Common myeloid progenitor, CD34-positive (primary cell): ENCODE measurements at regions not wholly inside any gene's neighbourhood (a gene's known extent, or its start where the extent isn't known, plus 50 kb on each side); places are given as distances from the start of the nearest gene placed in this dataset.

Source experiments
- CTCF ChIA-PET: fragments of 350-600 bp; sonication (Branson Sonifier 250); formaldehyde crosslinking; loops from one replicate; lab custom pipeline; 2021; ENCODE audit warnings: antibody characterized with exemption; lab: Charles Lee
- POLR2A ChIA-PET: fragments of 350-600 bp; sonication (Branson Sonifier 250); formaldehyde crosslinking; loops from one replicate; lab custom pipeline; 2021; ENCODE audit warnings: antibody characterized with exemption; lab: Charles Lee
- DNase-seq, 3 donors: peaks; one replicate each; pipeline versions ENCODE4 v3.0.0 to v3.0.0-alpha.2; 2013
- H3K27ac ChIP-seq, 2 experiments: 1 replicate in 1 of 2; 2 replicates in 1 of 2; pipeline ENCODE4 v1.7.0; 2013; ENCODE audit warnings: inconsistent platforms in 2 of 2, low read length in 2 of 2, mild to moderate bottlenecking in 2 of 2, low read depth in 1 of 2, moderate library complexity in 1 of 2; ENCODE audit not compliant: severe bottlenecking in 2 of 2, insufficient read depth in 1 of 2, poor library complexity in 1 of 2
- H3K27me3 ChIP-seq, 5 experiments: replicated peaks in 2 of 5; 1 replicate in 3 of 5; 2 replicates in 2 of 5; pipeline versions ENCODE4 v1.6.1 to v1.7.0; 2013; ENCODE audit warnings: low read length in 4 of 5, mild to moderate bottlenecking in 2 of 5, moderate library complexity in 2 of 5, inconsistent platforms in 1 of 5; ENCODE audit not compliant: insufficient read depth in 5 of 5, control insufficient read depth in 4 of 5
- H3K36me3 ChIP-seq, 4 experiments: 1 replicate in 2 of 4; 2 replicates in 2 of 4; pipeline versions ENCODE4 v1.6.1 to v1.7.0; 2013; ENCODE audit warnings: low read length in 3 of 4, control low read depth in 1 of 4, mild to moderate bottlenecking in 1 of 4; ENCODE audit not compliant: control insufficient read depth in 4 of 4, insufficient read depth in 4 of 4
- H3K4me1 ChIP-seq, 4 experiments: 1 replicate in 3 of 4; 2 replicates in 1 of 4; pipeline versions ENCODE4 v1.6.1 to v1.7.1; 2013; ENCODE audit warnings: low read length in 3 of 4, mild to moderate bottlenecking in 3 of 4, control low read depth in 1 of 4, inconsistent platforms in 1 of 4, moderate library complexity in 1 of 4; ENCODE audit not compliant: control insufficient read depth in 4 of 4, insufficient read depth in 4 of 4; ENCODE audit errors: control extremely low read depth in 1 of 4
- H3K4me3 ChIP-seq, 7 experiments: 1 replicate in 4 of 7; 2 replicates in 3 of 7; pipeline versions ENCODE4 v1.5.1 to v1.7.0; 2013; ENCODE audit warnings: mild to moderate bottlenecking in 7 of 7, low read length in 6 of 7, moderate library complexity in 6 of 7, inconsistent platforms in 2 of 7, low read depth in 2 of 7, control low read depth in 1 of 7; ENCODE audit not compliant: insufficient read depth in 4 of 7, control insufficient read depth in 1 of 7; ENCODE audit errors: extremely low read depth in 1 of 7
- H3K9me3 ChIP-seq, 5 experiments: 1 replicate in 4 of 5; 2 replicates in 1 of 5; pipeline versions ENCODE4 v1.6.1 to v1.7.1; 2013; ENCODE audit warnings: low read length in 4 of 5, mild to moderate bottlenecking in 2 of 5, inconsistent platforms in 1 of 5, low read depth in 1 of 5, moderate library complexity in 1 of 5; ENCODE audit not compliant: control insufficient read depth in 4 of 5, insufficient read depth in 2 of 5; ENCODE audit errors: control extremely low read depth in 1 of 5
- WGBS: methylation state at CpG from one replicate; pipeline ENCODE4 v1.1.5; 2013; ENCODE audit not compliant: insufficient coverage; 5-methylcytosine and 5-hydroxymethylcytosine counted together

- H3K4me3 ChIP-seq, result no peak overlapping the region
- no peak for DNase-seq
- WGBS, result 100% methylated on average over 1 of the region's 3 CpGs
- peaks cover 0 to 4% (median 0%) of the 10 kb centered on the region in 4 experiments for H3K4me1 ChIP-seq
- POLR2A ChIA-PET, result no interaction called here
- H3K36me3 ChIP-seq, result no peaks in the 10 kb centered on the region
- no peak overlapping the region for H3K27ac ChIP-seq
- peaks cover 0 to 4% (median 0%) of the 10 kb centered on the region in 5 experiments for H3K9me3 ChIP-seq
- CTCF ChIA-PET, result no interaction called here
- no peaks in the 10 kb centered on the region for H3K27me3 ChIP-seq
These were observed 448.1 kb upstream of the DCN start for GRCh38 chr12:91630596-91631293.

DNA sequence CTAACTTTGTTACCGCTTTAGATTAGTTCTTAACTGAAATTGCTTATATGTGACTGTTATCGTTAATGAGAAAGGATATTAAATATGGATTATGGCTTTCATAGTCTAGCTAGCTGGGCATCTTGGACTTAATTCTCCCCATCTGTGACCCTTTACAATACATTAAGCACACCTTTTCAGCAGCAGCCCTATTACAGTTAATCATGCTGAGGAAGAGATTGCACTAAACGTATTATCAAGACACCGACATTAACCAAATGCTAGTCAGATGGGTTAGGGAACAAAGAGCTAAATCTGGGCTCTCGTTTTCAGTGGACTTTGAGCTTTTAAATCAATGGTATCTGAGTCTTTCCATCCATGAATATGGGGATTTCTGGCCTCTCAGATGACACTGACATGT, 447.5 kb upstream of the DCN start:
- 100% methylated on average over 4 of the region's 5 CpGs for WGBS
- no peak for DNase-seq
- Histone ChIP-seq H3K9me3 (peaks cover 0 to 8% (median 0%) of the 10 kb centered on the region in 5 experiments), H3K27me3 (no peaks in the 10 kb centered on the region), H3K27ac (no peak overlapping the region), H3K4me3 (no peak overlapping the region), H3K4me1 (peaks cover 0 to 4% (median 0%) of the 10 kb centered on the region in 4 experiments), H3K36me3 (no peaks in the 10 kb centered on the region)
- POLR2A ChIA-PET, result no interaction called here
- CTCF ChIA-PET, result no interaction called here

GRCh38 chr12:91629440-91629839, 446.8 kb upstream of the DCN start:
- no CpG with 5 or more reads among the region's 2 CpGs for WGBS
- ChIA-PET CTCF (no interaction called here), POLR2A (no interaction called here)
- Histone ChIP-seq H3K27me3 (no peaks in the 10 kb centered on the region), H3K27ac (no peak overlapping the region), H3K9me3 (peaks cover 0 to 8% (median 0%) of the 10 kb centered on the region in 5 experiments), H3K36me3 (no peaks in the 10 kb centered on the region), H3K4me1 (peaks cover 0 to 4% (median 0%) of the 10 kb centered on the region in 4 experiments), H3K4me3 (no peak overlapping the region)
- no peak for DNase-seq

DNA sequence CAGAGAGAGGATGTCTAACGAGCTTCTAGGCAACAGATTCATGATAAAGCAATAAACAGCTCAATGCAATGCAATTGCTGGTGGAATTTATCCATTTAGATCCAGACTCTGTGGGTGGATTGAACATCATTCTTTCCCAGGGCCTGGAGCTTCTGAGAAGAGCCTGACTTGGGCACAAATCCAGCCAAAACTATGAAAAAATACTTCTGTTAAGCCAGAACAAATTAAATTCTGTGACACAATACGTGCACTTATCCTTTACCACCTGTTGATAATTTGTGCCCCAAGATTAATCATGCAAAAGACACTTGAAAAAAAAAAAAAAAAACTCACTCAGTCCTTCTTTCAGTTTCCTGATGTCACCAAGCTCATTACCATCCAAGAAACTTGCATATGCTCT, 446.0 kb upstream of the DCN start:
- ChIA-PET CTCF (no interaction called here), POLR2A (no interaction called here)
- H3K27ac ChIP-seq, result no peak overlapping the region
- peaks cover 0 to 4% (median 0%) of the 10 kb centered on the region in 4 experiments for H3K4me1 ChIP-seq
- DNase-seq, result no peak
- H3K9me3 ChIP-seq, result peaks cover 0 to 8% (median 0%) of the 10 kb centered on the region in 5 experiments
- H3K27me3 ChIP-seq, result no peaks in the 10 kb centered on the region
- whole genome bisulfite sequencing, result 92% methylated on average over 2 of the region's 2 CpGs
- no peaks in the 10 kb centered on the region for H3K36me3 ChIP-seq
- H3K4me3 ChIP-seq, result no peak overlapping the region

DNA sequence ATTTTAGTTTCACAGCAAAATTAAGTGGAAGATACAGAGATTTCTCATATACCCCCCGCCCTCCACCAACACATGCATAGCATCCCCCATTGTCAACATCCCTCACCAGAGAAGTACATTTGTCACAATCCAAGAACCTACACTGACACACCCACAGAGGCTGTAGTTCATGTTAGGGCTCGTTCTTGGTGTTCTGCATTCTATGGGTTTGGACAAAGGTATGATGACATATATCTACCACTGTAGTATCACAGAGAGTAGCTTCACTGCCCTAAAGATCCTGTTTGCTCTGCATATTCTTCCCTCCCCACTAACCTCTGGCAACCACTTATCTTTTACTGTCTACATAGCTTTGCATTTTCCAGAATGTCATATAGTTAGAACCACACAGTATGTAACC, 444.6 kb upstream of the DCN start:
- WGBS, result no CpG with 5 or more reads among the region's 2 CpGs
- ChIA-PET POLR2A (no interaction called here), CTCF (no interaction called here)
- Histone ChIP-seq H3K9me3 (peaks cover 0 to 8% (median 0%) of the 10 kb centered on the region in 5 experiments), H3K4me1 (peaks cover 0 to 4% (median 0%) of the 10 kb centered on the region in 4 experiments), H3K36me3 (no peaks in the 10 kb centered on the region), H3K4me3 (no peak overlapping the region), H3K27ac (no peak overlapping the region), H3K27me3 (no peaks in the 10 kb centered on the region)
- no peak for DNase-seq

DNA sequence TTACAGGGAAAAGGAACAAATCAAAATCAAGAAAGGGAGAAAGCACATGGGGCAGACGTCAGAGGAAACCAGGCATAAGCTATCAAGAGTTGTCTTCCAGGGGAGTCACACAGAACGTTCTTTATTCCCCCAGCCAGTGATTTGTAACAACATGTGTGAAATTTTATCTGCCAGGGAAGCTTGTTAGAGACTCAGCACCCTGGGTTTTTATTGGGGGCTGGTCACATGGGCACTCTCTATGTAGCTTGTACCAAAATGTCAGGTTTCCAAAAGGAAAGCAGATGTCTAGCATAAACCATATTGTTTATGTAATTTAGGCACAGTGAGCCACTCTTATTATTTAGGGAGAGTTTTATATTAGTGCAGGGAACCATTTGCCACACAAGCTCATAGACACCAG, 440.4 kb upstream of the DCN start:
- Histone ChIP-seq H3K36me3 (no peaks in the 10 kb centered on the region), H3K27me3 (no peaks in the 10 kb centered on the region), H3K9me3 (peaks cover 0 to 8% (median 0%) of the 10 kb centered on the region in 5 experiments), H3K4me3 (no peak overlapping the region), H3K27ac (no peak overlapping the region), H3K4me1 (no peaks in the 10 kb centered on the region)
- 84% methylated on average over 2 of the region's 2 CpGs for WGBS
- CTCF ChIA-PET, result no interaction called here
- POLR2A ChIA-PET, result no interaction called here
- no peak for DNase-seq

GRCh38 chr12:91622037-91622436, 439.4 kb upstream of the DCN start:
- Histone ChIP-seq H3K27me3 (no peaks in the 10 kb centered on the region), H3K4me1 (no peaks in the 10 kb centered on the region), H3K27ac (no peak overlapping the region), H3K9me3 (peaks cover 0 to 8% (median 0%) of the 10 kb centered on the region in 5 experiments), H3K36me3 (no peaks in the 10 kb centered on the region), H3K4me3 (no peak overlapping the region)
- WGBS, result 92% methylated on average over 2 of the region's 2 CpGs
- CTCF ChIA-PET, result no interaction called here
- no peak for DNase-seq
- POLR2A ChIA-PET, result no interaction called here
